Endothelial cell of umbilical vein (primary cell): ENCODE measurements at regions not wholly inside any gene's neighbourhood (a gene's known extent, or its start where the extent isn't known, plus 50 kb on each side); places are given as distances from the start of the nearest gene placed in this dataset.

ENCODE experiments used
- BruUV-seq: library from RNA; stranded (reverse); fragments of 400-500 nt; replicated peaks from 2 replicates; lab custom pipeline; 2021; lab: Mats Ljungman, UMichigan
- CTCF ChIA-PET: fragments of 300-600, 350-600 bp; sonication (Branson Sonifier 250); formaldehyde crosslinking; loops from one replicate; lab custom pipeline; 2021; ENCODE audit warnings: antibody characterized with exemption, inconsistent platforms; lab: Charles Lee
- POLR2A ChIA-PET: fragments of 300-600, 350-600 bp; sonication (Branson Sonifier 250); formaldehyde crosslinking; loops from one replicate; lab custom pipeline; 2021; ENCODE audit warnings: antibody characterized with exemption, inconsistent platforms; lab: Charles Lee
- DNase-seq: peaks from one replicate; pipeline ENCODE4 v3.0.0-alpha.2; 2011; ENCODE audit warnings: low read depth, low spot score
- FAIRE-seq: peaks from 2 replicates; lab custom pipeline; 2011; peaks lifted over from hg19 to GRCh38; lab: Jason Lieb, UNC
- H2AFZ ChIP-seq: 2 replicates; pipeline ENCODE4 v1.6.0; 2012; ENCODE audit warnings: low read depth, low read length, control low read depth, inconsistent platforms
- H3K27ac ChIP-seq: 2 replicates; pipeline ENCODE4 v1.5.1; 2011; ENCODE audit warnings: low read depth, mild to moderate bottlenecking, control low read depth, low read length, moderate library complexity; ENCODE audit not compliant: insufficient read depth
- H3K27me3 ChIP-seq, 2 experiments: 2 replicates each; pipeline versions ENCODE4 v1.6.0 to v1.6.1; 2011; ENCODE audit warnings: low read length in 2 of 2, mixed read lengths in 1 of 2; ENCODE audit not compliant: control insufficient read depth in 2 of 2, insufficient read depth in 2 of 2
- H3K36me3 ChIP-seq, 2 experiments: 2 replicates in 1 of 2; 3 replicates in 1 of 2; pipeline ENCODE4 v1.5.1; 2011; ENCODE audit warnings: low read length in 2 of 2, mild to moderate bottlenecking in 1 of 2, moderate library complexity in 1 of 2; ENCODE audit not compliant: control insufficient read depth in 2 of 2, insufficient read depth in 2 of 2; ENCODE audit errors: extremely low read depth in 1 of 2
- H3K4me1 ChIP-seq: 3 replicates; pipeline ENCODE4 v1.5.1; 2011; ENCODE audit warnings: mild to moderate bottlenecking, low read length; ENCODE audit not compliant: control insufficient read depth, insufficient read depth; ENCODE audit errors: extremely low read depth
- H3K4me2 ChIP-seq: 2 replicates; pipeline ENCODE4 v1.6.1; 2011; ENCODE audit warnings: low read length, control low read depth, mixed read lengths; ENCODE audit not compliant: insufficient read depth
- H3K4me3 ChIP-seq, 3 experiments: fragments of 200-600 bp in 1 of 3; sonication (generic), shearing (Covaris generic) in 1 of 3; replicated peaks in 1 of 3; 2 replicates each; pipeline ENCODE4 v1.5.1; 2011 to 2016; ENCODE audit warnings: control low read depth in 3 of 3, low read length in 3 of 3, mild to moderate bottlenecking in 2 of 3, inconsistent platforms in 1 of 3, low read depth in 1 of 3, moderate library complexity in 1 of 3; ENCODE audit not compliant: insufficient read depth in 1 of 3
- H3K79me2 ChIP-seq: 2 replicates; pipeline ENCODE4 v1.6.0; 2012; ENCODE audit warnings: low read length, inconsistent platforms; ENCODE audit not compliant: control insufficient read depth, insufficient read depth
- H3K9ac ChIP-seq: replicated peaks from 2 replicates; pipeline ENCODE3; 2011; ENCODE audit warnings: low read length, control low read depth; ENCODE audit not compliant: insufficient read depth; ENCODE audit errors: extremely low read depth
- H3K9me1 ChIP-seq: replicated peaks from 3 replicates; pipeline ENCODE4 v1.6.0; 2011; ENCODE audit warnings: mild to moderate bottlenecking, low read length; ENCODE audit not compliant: control insufficient read depth, insufficient read depth; ENCODE audit errors: extremely low read depth
- H3K9me3 ChIP-seq: replicated peaks from 2 replicates; pipeline ENCODE4 v1.5.1; 2012; ENCODE audit warnings: low read length, inconsistent platforms; ENCODE audit not compliant: control insufficient read depth, insufficient read depth
- H4K20me1 ChIP-seq: replicated peaks from 2 replicates; pipeline ENCODE3; 2011; ENCODE audit warnings: mild to moderate bottlenecking, low read length; ENCODE audit not compliant: control insufficient read depth, insufficient read depth; ENCODE audit errors: extremely low read depth
- EZH2 ChIP-seq: IDR thresholded peaks from 2 replicates; pipeline ENCODE4 v1.6.1; 2012; ENCODE audit warnings: borderline replicate concordance, low read depth, mild to moderate bottlenecking, moderate library complexity, low read length, inconsistent platforms; ENCODE audit not compliant: severe bottlenecking
- FOS ChIP-seq: IDR thresholded peaks from 2 replicates; pipeline ENCODE4 v1.6.1; 2011; ENCODE audit warnings: mild to moderate bottlenecking, low read length, moderate library complexity, borderline replicate concordance; ENCODE audit not compliant: insufficient read depth
- GATA2 ChIP-seq: IDR thresholded peaks from 2 replicates; pipeline ENCODE4 v1.7.0; 2011; ENCODE audit warnings: low read depth, mild to moderate bottlenecking, moderate library complexity, mixed read lengths, low read length; ENCODE audit not compliant: insufficient read length, insufficient read depth
- JUN ChIP-seq: IDR thresholded peaks from 2 replicates; pipeline ENCODE4 v1.6.1; 2011; ENCODE audit warnings: borderline replicate concordance, low read depth; ENCODE audit not compliant: insufficient read length, insufficient read depth
- MAX ChIP-seq: IDR thresholded peaks from 2 replicates; pipeline ENCODE4 v1.6.1; 2011; ENCODE audit not compliant: insufficient read depth, insufficient read length
- MYC ChIP-seq: IDR thresholded peaks from one replicate; pipeline ENCODE4 v1.6.1; 2011; ENCODE audit warnings: mild to moderate bottlenecking, low read depth, low read length
- POLR2A ChIP-seq: IDR thresholded peaks from 2 replicates; pipeline ENCODE4 v1.6.1; 2012; ENCODE audit warnings: low read depth, mild to moderate bottlenecking, control low read depth, low read length
- POLR2AphosphoS5 ChIP-seq: IDR thresholded peaks from 2 replicates; pipeline ENCODE4 v1.6.1; 2012; ENCODE audit warnings: low read depth, mild to moderate bottlenecking, control low read depth, low read length, moderate library complexity; ENCODE audit not compliant: insufficient read depth
- dilution Hi-C: fragments of 300-500 bp; cut with MboI; formaldehyde crosslinking; loops from one replicate; pipeline ENCODE4 v1.15.0; 2019; ENCODE audit warnings: low sequenced_read_pairs; ENCODE audit not compliant: extremely low pct_ligation_motif_present
- intact Hi-C: fragments of 100-400 bp; cut with micrococcal nuclease; formaldehyde crosslinking; loops from one replicate; pipeline ENCODE4 v1.10.0; 2022
- TF ChIP-seq, protein P1 (sequence below), 2 donors: IDR thresholded peaks; 1 replicate in 1 of 2; 2 replicates in 1 of 2; pipeline ENCODE4 v1.5.1; 2011; ENCODE audit warnings: low read length in 2 of 2, mild to moderate bottlenecking in 2 of 2, moderate library complexity in 2 of 2, control low read depth in 1 of 2, inconsistent platforms in 1 of 2, low read depth in 1 of 2; ENCODE audit not compliant: insufficient read depth in 1 of 2; ENCODE audit errors: extremely low read depth in 1 of 2

DNA sequence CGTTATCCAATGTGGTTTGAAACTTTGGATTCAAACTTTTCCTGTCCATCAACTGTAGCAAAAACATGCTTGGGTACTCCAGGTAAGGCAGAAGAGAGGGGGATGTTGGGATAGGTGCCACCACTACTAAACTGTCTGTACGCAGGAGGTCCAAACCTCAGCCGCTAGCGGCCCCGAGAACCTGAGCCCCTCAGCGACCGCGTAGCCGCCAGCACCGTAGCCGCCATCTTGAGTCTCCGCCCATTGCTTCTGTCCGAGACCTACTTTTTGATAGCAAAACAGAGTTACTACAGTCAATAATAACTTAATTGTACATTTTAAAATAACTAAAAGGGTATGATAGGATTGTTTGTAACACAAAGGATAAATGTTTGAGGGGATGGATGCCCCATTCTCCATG lies 119.9 kb upstream of the GRID2 start:
- FAIRE-seq (no peak), DNase-seq (no peak)
- no peaks in the 10 kb centered on the region for H3K9me1 ChIP-seq
- H3K4me1 ChIP-seq, result no peaks in the 10 kb centered on the region
- TF ChIP-seq MAX, result no peak
- TF ChIP-seq, protein P1, sequence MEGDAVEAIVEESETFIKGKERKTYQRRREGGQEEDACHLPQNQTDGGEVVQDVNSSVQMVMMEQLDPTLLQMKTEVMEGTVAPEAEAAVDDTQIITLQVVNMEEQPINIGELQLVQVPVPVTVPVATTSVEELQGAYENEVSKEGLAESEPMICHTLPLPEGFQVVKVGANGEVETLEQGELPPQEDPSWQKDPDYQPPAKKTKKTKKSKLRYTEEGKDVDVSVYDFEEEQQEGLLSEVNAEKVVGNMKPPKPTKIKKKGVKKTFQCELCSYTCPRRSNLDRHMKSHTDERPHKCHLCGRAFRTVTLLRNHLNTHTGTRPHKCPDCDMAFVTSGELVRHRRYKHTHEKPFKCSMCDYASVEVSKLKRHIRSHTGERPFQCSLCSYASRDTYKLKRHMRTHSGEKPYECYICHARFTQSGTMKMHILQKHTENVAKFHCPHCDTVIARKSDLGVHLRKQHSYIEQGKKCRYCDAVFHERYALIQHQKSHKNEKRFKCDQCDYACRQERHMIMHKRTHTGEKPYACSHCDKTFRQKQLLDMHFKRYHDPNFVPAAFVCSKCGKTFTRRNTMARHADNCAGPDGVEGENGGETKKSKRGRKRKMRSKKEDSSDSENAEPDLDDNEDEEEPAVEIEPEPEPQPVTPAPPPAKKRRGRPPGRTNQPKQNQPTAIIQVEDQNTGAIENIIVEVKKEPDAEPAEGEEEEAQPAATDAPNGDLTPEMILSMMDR (IDR thresholded peaks at IDR 0.05; ENCODE audit: extremely low read depth in 1 of 2, insufficient read depth in 1 of 2, low read depth in 1 of 2, low read length in 2 of 2), result no peak
- TF ChIP-seq FOS, result no peak
- TF ChIP-seq POLR2A, result no peak
- TF ChIP-seq JUN, result no peak
- no peak for TF ChIP-seq GATA2
- TF ChIP-seq MYC, result no peak
- TF ChIP-seq EZH2, result no peak
- TF ChIP-seq POLR2AphosphoS5, result no peak
- dilution Hi-C loops (no loop called here), intact Hi-C loops (no loop called here)
- no peak overlapping the region for H2AFZ ChIP-seq
- no peaks in the 10 kb centered on the region for H3K9me3 ChIP-seq
- no peaks in the 10 kb centered on the region for H3K27me3 ChIP-seq
- ChIA-PET POLR2A (no interaction called here), CTCF (no interaction called here)
- H3K9ac ChIP-seq, result no peak overlapping the region
- BruUV-seq, result no TSS peak
- no peaks in the 10 kb centered on the region for H3K36me3 ChIP-seq
- H4K20me1 ChIP-seq, result no peaks in the 10 kb centered on the region
- H3K4me3 ChIP-seq, result no peak overlapping the region
- H3K4me2 ChIP-seq, result no peak overlapping the region
- H3K27ac ChIP-seq, result no peak overlapping the region
- H3K79me2 ChIP-seq, result no peaks in the 10 kb centered on the region
